Naive thymus-derived CD4-positive, alpha-beta T cell (primary cell): ENCODE measurements at regions not wholly inside any gene's neighbourhood (a gene's known extent, or its start where the extent isn't known, plus 50 kb on each side); places are given as distances from the start of the nearest gene placed in this dataset.

Experiments
- ATAC-seq: fragments of 150-1000 bp; cut with Tn5 transposase; 2 replicates; pipeline ENCODE4 v1.10.0; 2021; ENCODE audit warnings: mild to moderate bottlenecking, moderate library complexity
- CTCF ChIA-PET: fragments of 350-600 bp; sonication (Branson Sonifier 250); formaldehyde crosslinking; loops from one replicate; lab custom pipeline; 2021; ENCODE audit warnings: antibody characterized with exemption; lab: Charles Lee
- POLR2A ChIA-PET: fragments of 350-600 bp; sonication (Branson Sonifier 250); formaldehyde crosslinking; loops from one replicate; lab custom pipeline; 2021; ENCODE audit warnings: antibody characterized with exemption, inconsistent platforms; lab: Charles Lee
- DNase-seq, 9 donors: peaks; one replicate each; pipeline versions ENCODE4 v3.0.0 to v3.0.0-alpha.2; 2020 to 2022; ENCODE audit warnings: mixed read lengths in 1 of 9
- H3K27ac ChIP-seq: one replicate; pipeline ENCODE4 v1.7.0; 2013; ENCODE audit warnings: mild to moderate bottlenecking, low read depth, low read length, moderate library complexity
- H3K27me3 ChIP-seq, 2 donors: one replicate each; pipeline ENCODE4 v1.7.0; 2013; ENCODE audit warnings: low read length in 2 of 2, mild to moderate bottlenecking in 2 of 2, moderate library complexity in 2 of 2; ENCODE audit not compliant: control insufficient read depth in 2 of 2, insufficient read depth in 2 of 2
- H3K36me3 ChIP-seq, 3 experiments: 1 replicate in 2 of 3; 2 replicates in 1 of 3; pipeline ENCODE4 v1.7.0; 2013; ENCODE audit warnings: low read length in 3 of 3, mild to moderate bottlenecking in 3 of 3, moderate library complexity in 1 of 3; ENCODE audit not compliant: insufficient read depth in 3 of 3, control insufficient read depth in 2 of 3
- H3K4me1 ChIP-seq, 2 donors: one replicate each; pipeline ENCODE4 v1.7.0; 2013; ENCODE audit warnings: low read length in 2 of 2, mild to moderate bottlenecking in 2 of 2, moderate library complexity in 1 of 2; ENCODE audit not compliant: control insufficient read depth in 2 of 2, insufficient read depth in 2 of 2
- H3K4me3 ChIP-seq: 2 replicates; pipeline ENCODE4 v1.7.0; 2013; ENCODE audit warnings: mild to moderate bottlenecking, low read length
- H3K9me3 ChIP-seq, 3 experiments: 1 replicate in 2 of 3; 2 replicates in 1 of 3; pipeline ENCODE4 v1.7.0; 2013; ENCODE audit warnings: low read length in 3 of 3; ENCODE audit not compliant: control insufficient read depth in 2 of 3
- H3K27ac Mint-ChIP-seq, 9 donors: one replicate each; pipeline ENCODE4 v1.8.0; 2020 to 2022; ENCODE audit warnings: mixed read lengths in 9 of 9, mild to moderate bottlenecking in 8 of 9, moderate library complexity in 5 of 9, inconsistent platforms in 2 of 9
- H3K27me3 Mint-ChIP-seq, 5 donors: one replicate each; pipeline ENCODE4 v1.8.0; 2021 to 2022; ENCODE audit warnings: mixed read lengths in 5 of 5, mild to moderate bottlenecking in 1 of 5
- H3K36me3 Mint-ChIP-seq, 5 donors: one replicate each; pipeline ENCODE4 v1.8.0; 2020 to 2022; ENCODE audit warnings: mixed read lengths in 5 of 5, mild to moderate bottlenecking in 3 of 5, inconsistent platforms in 1 of 5
- H3K4me1 Mint-ChIP-seq, 7 donors: one replicate each; pipeline ENCODE4 v1.8.0; 2020 to 2022; ENCODE audit warnings: mixed read lengths in 7 of 7, mild to moderate bottlenecking in 3 of 7, inconsistent platforms in 1 of 7
- H3K4me3 Mint-ChIP-seq, 10 donors: one replicate each; pipeline ENCODE4 v1.8.0; 2020 to 2022; ENCODE audit warnings: mild to moderate bottlenecking in 10 of 10, mixed read lengths in 10 of 10, moderate library complexity in 6 of 10, inconsistent platforms in 2 of 10
- H3K9me3 Mint-ChIP-seq, 11 donors: one replicate each; pipeline ENCODE4 v1.8.0; 2020 to 2022; ENCODE audit warnings: mixed read lengths in 11 of 11, mild to moderate bottlenecking in 4 of 11, inconsistent platforms in 1 of 11, moderate library complexity in 1 of 11
- intact Hi-C, 2 donors: fragments of 100-400 bp; cut with micrococcal nuclease; formaldehyde crosslinking; loops; one replicate each; pipeline ENCODE4 v1.15.1; 2023

- Mint-ChIP-seq H3K36me3 (no peaks in the 10 kb centered on the region), H3K9me3 (peaks cover 0 to 21% (median 0%) of the 10 kb centered on the region in 11 donors), H3K4me1 (no peaks in the 10 kb centered on the region), H3K27ac (no peak overlapping the region), H3K27me3 (no peaks in the 10 kb centered on the region), H3K4me3 (no peak overlapping the region)
- intact Hi-C loops: loop anchor here in 1 of 2 donors (5.0 kb wide), 1 partner anchor 709 kb away; no protein-coding TSS in a partner anchor
- H3K27me3 ChIP-seq: no peaks in the 10 kb centered on the region
- CTCF ChIA-PET: no interaction called here
- ATAC-seq (no peak), DNase-seq (no peak)
- POLR2A ChIA-PET: no interaction called here
- no peaks in the 10 kb centered on the region for H3K4me1 ChIP-seq
- no peak overlapping the region for H3K27ac ChIP-seq
- no peaks in the 10 kb centered on the region for H3K36me3 ChIP-seq
- no peaks in the 10 kb centered on the region for H3K9me3 ChIP-seq
- no peak overlapping the region for H3K4me3 ChIP-seq
Observed at GRCh38 chr11:29432719-29433325, 584.0 kb downstream of the KCNA4 start.

GRCh38 chr11:29405305-29405704, 611.5 kb downstream of the KCNA4 start:
- Mint-ChIP-seq H3K27ac (no peak overlapping the region), H3K27me3 (no peaks in the 10 kb centered on the region), H3K4me1 (no peaks in the 10 kb centered on the region), H3K4me3 (no peak overlapping the region), H3K36me3 (no peaks in the 10 kb centered on the region), H3K9me3 (peaks cover 0 to 13% (median 3%) of the 10 kb centered on the region in 11 donors)
- no peaks in the 10 kb centered on the region for H3K36me3 ChIP-seq
- ATAC-seq (no peak), DNase-seq (no peak)
- H3K27me3 ChIP-seq: no peaks in the 10 kb centered on the region
- H3K9me3 ChIP-seq: no peaks in the 10 kb centered on the region
- ChIA-PET POLR2A (no interaction called here), CTCF (no interaction called here)
- no peaks in the 10 kb centered on the region for H3K4me1 ChIP-seq
- no peak overlapping the region for H3K4me3 ChIP-seq
- no peak overlapping the region for H3K27ac ChIP-seq
- intact Hi-C loops: no loop called here

DNA sequence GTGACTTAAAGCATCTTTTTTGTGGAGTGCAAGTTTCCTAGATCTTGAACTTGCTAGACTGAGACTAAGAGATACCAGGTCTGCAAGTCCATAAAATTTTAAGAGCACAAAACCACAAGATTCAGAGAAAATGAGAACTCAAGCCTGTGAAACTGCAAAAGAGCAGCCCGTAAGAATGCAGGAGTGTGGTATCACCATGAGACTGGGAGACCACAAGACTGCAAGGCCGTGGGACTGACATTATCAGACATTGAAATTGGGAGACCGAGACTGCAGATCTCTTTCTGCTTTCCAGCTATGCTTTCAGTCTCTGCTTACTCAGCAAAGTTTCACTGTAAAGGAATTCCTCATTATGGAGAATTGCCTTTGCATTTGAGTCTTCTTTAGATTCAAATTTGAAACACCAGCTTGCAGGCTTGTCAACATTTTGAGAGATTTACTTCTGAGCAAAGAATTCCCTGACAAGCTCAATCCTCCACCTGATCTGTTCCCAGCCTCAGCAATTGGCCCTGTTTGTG, 621.2 kb downstream of the KCNA4 start:
- Mint-ChIP-seq H3K36me3 (no peaks in the 10 kb centered on the region), H3K27me3 (no peaks in the 10 kb centered on the region), H3K9me3 (peaks cover 0 to 25% (median 11%) of the 10 kb centered on the region in 11 donors), H3K4me3 (no peak overlapping the region), H3K4me1 (no peaks in the 10 kb centered on the region), H3K27ac (no peak overlapping the region)
- Histone ChIP-seq H3K4me3 (no peak overlapping the region), H3K9me3 (peaks cover 0 to 5% (median 0%) of the 10 kb centered on the region in 3 experiments), H3K4me1 (no peaks in the 10 kb centered on the region), H3K27ac (no peak overlapping the region), H3K36me3 (no peaks in the 10 kb centered on the region), H3K27me3 (no peaks in the 10 kb centered on the region)
- intact Hi-C loops: no loop called here
- POLR2A ChIA-PET: no interaction called here
- no peak for DNase-seq
- ATAC-seq: no peak
- CTCF ChIA-PET: no interaction called here

DNA sequence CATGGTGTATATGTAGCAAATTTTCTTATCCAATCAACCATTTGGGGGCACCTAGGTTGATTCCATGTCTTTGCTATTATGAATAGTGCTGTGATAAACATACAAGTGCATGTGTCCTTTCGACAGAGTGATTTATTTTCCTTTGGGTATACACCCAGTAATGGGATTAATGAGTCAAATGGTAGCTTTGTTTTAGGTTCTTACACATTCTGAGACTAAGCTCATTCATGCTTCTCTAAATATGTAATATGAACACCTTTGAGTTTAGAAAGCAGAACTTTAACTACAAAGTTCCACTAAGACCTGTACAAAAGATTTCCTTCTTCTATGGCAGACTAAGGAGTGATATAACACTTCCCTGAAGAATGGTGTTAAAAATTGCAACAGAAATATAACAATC, 627.0 kb downstream of the KCNA4 start:
- ChIA-PET POLR2A (no interaction called here), CTCF (no interaction called here)
- peaks cover 4 to 13% (median 8%) of the 10 kb centered on the region in 11 donors for H3K9me3 Mint-ChIP-seq
- Histone ChIP-seq H3K27ac (no peak overlapping the region), H3K9me3 (peaks cover 0 to 5% (median 0%) of the 10 kb centered on the region in 3 experiments), H3K4me1 (no peaks in the 10 kb centered on the region), H3K36me3 (no peaks in the 10 kb centered on the region), H3K4me3 (no peak overlapping the region), H3K27me3 (no peaks in the 10 kb centered on the region)
- no peaks in the 10 kb centered on the region for H3K4me1 Mint-ChIP-seq
- no peak for ATAC-seq
- H3K27ac Mint-ChIP-seq: no peak overlapping the region
- intact Hi-C loops: no loop called here
- no peaks in the 10 kb centered on the region for H3K36me3 Mint-ChIP-seq
- H3K4me3 Mint-ChIP-seq: no peak overlapping the region
- H3K27me3 Mint-ChIP-seq: no peaks in the 10 kb centered on the region
- no peak for DNase-seq

- ChIA-PET CTCF (no interaction called here), POLR2A (no interaction called here)
- H3K27ac Mint-ChIP-seq: no peak overlapping the region
- Histone ChIP-seq H3K4me1 (no peaks in the 10 kb centered on the region), H3K4me3 (no peak overlapping the region), H3K27ac (no peak overlapping the region), H3K27me3 (no peaks in the 10 kb centered on the region), H3K36me3 (no peaks in the 10 kb centered on the region), H3K9me3 (no peaks in the 10 kb centered on the region)
- ATAC-seq (no peak), DNase-seq (no peak)
- H3K4me3 Mint-ChIP-seq: no peak overlapping the region
- intact Hi-C loops: no loop called here
- no peaks in the 10 kb centered on the region for H3K27me3 Mint-ChIP-seq
- peaks cover 4 to 33% (median 11%) of the 10 kb centered on the region in 11 donors for H3K9me3 Mint-ChIP-seq
- H3K4me1 Mint-ChIP-seq: no peaks in the 10 kb centered on the region
- no peaks in the 10 kb centered on the region for H3K36me3 Mint-ChIP-seq
Observed at GRCh38 chr11:29373725-29374124, 643.1 kb downstream of the KCNA4 start.

- Mint-ChIP-seq H3K4me1 (no peaks in the 10 kb centered on the region), H3K4me3 (no peak overlapping the region), H3K36me3 (no peaks in the 10 kb centered on the region), H3K9me3 (peaks cover 0 to 16% (median 8%) of the 10 kb centered on the region in 11 donors), H3K27me3 (no peaks in the 10 kb centered on the region), H3K27ac (no peak overlapping the region)
- Histone ChIP-seq H3K27ac (no peak overlapping the region), H3K36me3 (no peaks in the 10 kb centered on the region), H3K4me1 (no peaks in the 10 kb centered on the region), H3K4me3 (no peak overlapping the region), H3K9me3 (no peaks in the 10 kb centered on the region), H3K27me3 (no peaks in the 10 kb centered on the region)
- POLR2A ChIA-PET: no interaction called here
- no peak for ATAC-seq
- DNase-seq: no peak
- CTCF ChIA-PET: no interaction called here
- intact Hi-C loops: no loop called here
Observed at GRCh38 chr11:29368126-29368525, 648.7 kb downstream of the KCNA4 start.

- no peak for ATAC-seq
- no peaks in the 10 kb centered on the region for H3K4me1 Mint-ChIP-seq
- no peak for DNase-seq
- no peaks in the 10 kb centered on the region for H3K9me3 ChIP-seq
- H3K27ac ChIP-seq: no peak overlapping the region
- H3K9me3 Mint-ChIP-seq: peaks cover 0 to 12% (median 4%) of the 10 kb centered on the region in 11 donors
- H3K4me3 Mint-ChIP-seq: no peak overlapping the region
- ChIA-PET CTCF (no interaction called here), POLR2A (interaction anchor here (0.5 kb wide), 1 partner anchor 17 kb away, joined by 3 read pairs; no protein-coding TSS in a partner anchor)
- H3K27me3 Mint-ChIP-seq: no peaks in the 10 kb centered on the region
- no peaks in the 10 kb centered on the region for H3K36me3 ChIP-seq
- intact Hi-C loops: no loop called here
- H3K4me1 ChIP-seq: no peaks in the 10 kb centered on the region
- H3K27ac Mint-ChIP-seq: no peak overlapping the region
- no peak overlapping the region for H3K4me3 ChIP-seq
- no peaks in the 10 kb centered on the region for H3K36me3 Mint-ChIP-seq
- H3K27me3 ChIP-seq: no peaks in the 10 kb centered on the region
Observed at GRCh38 chr11:29364006-29364405, 652.8 kb downstream of the KCNA4 start.
